DND-41 (cell line): ENCODE measurements at regions not wholly inside any gene's neighbourhood (a gene's known extent, or its start where the extent isn't known, plus 50 kb on each side); places are given as distances from the start of the nearest gene placed in this dataset.
A peak's percentile ranks its signal among the peaks of the same experiment; 100 is the strongest.
"Not testable (repeated sequence)": the region's sequence is repeated elsewhere in the genome, so short reads cannot be mapped to it uniquely, and the experiment has no call there.

Experiments
- ATAC-seq: fragments of 200-7000 bp; cut with Tn5 transposase; 3 replicates; pipeline ENCODE4 v1.9.1; 2021; ENCODE audit warnings: low read depth; ENCODE audit not compliant: insufficient read depth
- DNase-seq: peaks from one replicate; pipeline ENCODE4 v3.0.0-alpha.2; 2020
- H2AFZ ChIP-seq: 2 replicates; pipeline ENCODE4 v1.6.0; 2012; ENCODE audit warnings: low read depth, low read length
- H3K27ac ChIP-seq: 2 replicates; pipeline ENCODE4 v1.5.1; 2012; ENCODE audit warnings: low read length, inconsistent platforms
- H3K27me3 ChIP-seq: fragments of 200-600 bp; sonication (generic); 2 replicates; pipeline ENCODE4 v1.6.0; 2012; ENCODE audit warnings: low read length, mild to moderate bottlenecking, inconsistent platforms; ENCODE audit not compliant: insufficient read depth, poor library complexity
- H3K36me3 ChIP-seq: 2 replicates; pipeline ENCODE4 v1.5.1; 2012; ENCODE audit warnings: low read length, inconsistent platforms; ENCODE audit not compliant: insufficient read depth
- H3K4me1 ChIP-seq: 2 replicates; pipeline ENCODE4 v1.5.1; 2012; ENCODE audit warnings: mild to moderate bottlenecking, low read length; ENCODE audit not compliant: insufficient read depth
- H3K4me2 ChIP-seq: 2 replicates; pipeline ENCODE4 v1.6.0; 2012; ENCODE audit warnings: mild to moderate bottlenecking, moderate library complexity, low read length, inconsistent platforms; ENCODE audit not compliant: insufficient read depth
- H3K4me3 ChIP-seq, 2 experiments: fragments of 200-600 bp in 1 of 2; shearing (Covaris generic) in 1 of 2; 2 replicates each; pipeline ENCODE4 v1.5.1; 2012 to 2016; ENCODE audit warnings: inconsistent platforms in 2 of 2, low read length in 2 of 2, mild to moderate bottlenecking in 2 of 2, low read depth in 1 of 2, moderate library complexity in 1 of 2
- H3K79me2 ChIP-seq: 2 replicates; pipeline ENCODE4 v1.6.0; 2012; ENCODE audit warnings: low read length, inconsistent platforms; ENCODE audit not compliant: insufficient read depth
- H3K9ac ChIP-seq: 2 replicates; pipeline ENCODE4 v1.6.0; 2012; ENCODE audit warnings: low read depth, mild to moderate bottlenecking, inconsistent platforms, low read length, moderate library complexity
- H3K9me3 ChIP-seq: 2 replicates; pipeline ENCODE4 v1.5.1; 2012; ENCODE audit warnings: low read length, moderate library complexity, mild to moderate bottlenecking, inconsistent platforms; ENCODE audit not compliant: insufficient read depth, severe bottlenecking
- H4K20me1 ChIP-seq: 2 replicates; pipeline ENCODE4 v1.6.0; 2012; ENCODE audit warnings: low read length; ENCODE audit not compliant: insufficient read depth
- EZH2 ChIP-seq: IDR thresholded peaks from 3 replicates; pipeline ENCODE4 v1.6.1; 2012; ENCODE audit warnings: borderline replicate concordance, low read depth, mild to moderate bottlenecking, moderate library complexity, low read length, inconsistent platforms; ENCODE audit not compliant: severe bottlenecking
- TF ChIP-seq, protein P1 (sequence below): IDR thresholded peaks from 2 replicates; pipeline ENCODE4 v1.5.1; 2012; ENCODE audit warnings: borderline replicate concordance, low read length, moderate library complexity, mild to moderate bottlenecking; ENCODE audit not compliant: poor library complexity, severe bottlenecking; ENCODE audit errors: extremely low read depth

DNA sequence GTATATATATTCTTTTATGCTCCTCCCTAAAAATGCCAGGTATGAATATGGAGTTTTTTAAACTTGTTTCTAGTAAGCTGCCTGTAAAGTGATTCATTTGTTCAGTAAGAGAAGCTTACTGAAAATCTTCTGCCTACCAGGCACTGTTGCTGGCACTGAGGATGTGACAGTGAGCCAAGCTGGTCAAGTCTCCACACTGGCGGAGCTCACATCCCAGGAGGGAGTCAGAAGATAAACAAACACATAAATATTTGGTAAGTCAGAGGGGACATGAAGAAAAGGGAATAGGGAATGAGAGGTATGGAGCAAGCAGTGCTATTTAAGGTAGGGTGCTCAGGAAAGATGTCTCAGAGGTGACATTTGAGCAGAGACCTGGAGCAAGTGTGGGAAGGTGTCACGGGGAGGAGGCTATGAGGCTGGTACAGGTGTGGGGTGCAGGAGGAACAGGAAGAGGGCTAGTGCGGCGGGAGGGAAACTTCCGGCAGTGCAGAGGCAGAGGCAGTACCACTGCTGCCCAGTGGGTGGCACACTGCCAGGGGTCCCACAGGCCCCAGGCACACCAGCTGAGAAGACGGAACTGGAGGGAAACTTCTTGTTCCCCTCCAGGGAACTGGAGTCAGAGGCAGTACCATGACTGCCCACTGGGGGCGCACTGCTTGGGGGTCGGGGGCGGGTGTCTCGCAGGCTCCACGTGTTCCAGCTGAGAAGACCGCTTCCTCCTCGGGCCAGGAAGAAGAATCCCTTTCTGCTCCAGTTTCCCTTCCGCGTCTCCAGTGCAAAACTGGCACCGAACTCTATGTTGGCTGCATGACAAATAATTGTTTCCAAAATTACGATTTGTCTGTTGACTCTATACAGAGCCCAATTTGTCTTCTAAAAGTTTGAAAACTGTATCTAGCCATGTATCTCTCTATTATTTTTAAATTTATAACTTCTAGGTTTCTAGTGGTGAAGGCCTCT is 161.0 kb downstream of the TEX36 start:
- TF ChIP-seq, protein P1, sequence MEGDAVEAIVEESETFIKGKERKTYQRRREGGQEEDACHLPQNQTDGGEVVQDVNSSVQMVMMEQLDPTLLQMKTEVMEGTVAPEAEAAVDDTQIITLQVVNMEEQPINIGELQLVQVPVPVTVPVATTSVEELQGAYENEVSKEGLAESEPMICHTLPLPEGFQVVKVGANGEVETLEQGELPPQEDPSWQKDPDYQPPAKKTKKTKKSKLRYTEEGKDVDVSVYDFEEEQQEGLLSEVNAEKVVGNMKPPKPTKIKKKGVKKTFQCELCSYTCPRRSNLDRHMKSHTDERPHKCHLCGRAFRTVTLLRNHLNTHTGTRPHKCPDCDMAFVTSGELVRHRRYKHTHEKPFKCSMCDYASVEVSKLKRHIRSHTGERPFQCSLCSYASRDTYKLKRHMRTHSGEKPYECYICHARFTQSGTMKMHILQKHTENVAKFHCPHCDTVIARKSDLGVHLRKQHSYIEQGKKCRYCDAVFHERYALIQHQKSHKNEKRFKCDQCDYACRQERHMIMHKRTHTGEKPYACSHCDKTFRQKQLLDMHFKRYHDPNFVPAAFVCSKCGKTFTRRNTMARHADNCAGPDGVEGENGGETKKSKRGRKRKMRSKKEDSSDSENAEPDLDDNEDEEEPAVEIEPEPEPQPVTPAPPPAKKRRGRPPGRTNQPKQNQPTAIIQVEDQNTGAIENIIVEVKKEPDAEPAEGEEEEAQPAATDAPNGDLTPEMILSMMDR, result peak; percentile 77
- TF ChIP-seq EZH2, result no peak
- no peaks in the 10 kb centered on the region for H3K4me1 ChIP-seq
- ATAC-seq (peak; percentile 75), DNase-seq (peak; percentile 52)
- H3K27ac ChIP-seq, result no peak overlapping the region
- no peak overlapping the region for H2AFZ ChIP-seq
- no peak overlapping the region for H3K4me3 ChIP-seq
- no peak overlapping the region for H3K4me2 ChIP-seq
- H4K20me1 ChIP-seq, result no peaks in the 10 kb centered on the region
- no peaks in the 10 kb centered on the region for H3K36me3 ChIP-seq
- H3K79me2 ChIP-seq, result no peaks in the 10 kb centered on the region
- H3K9me3 ChIP-seq, result no peaks in the 10 kb centered on the region
- H3K9ac ChIP-seq, result no peak overlapping the region
- H3K27me3 ChIP-seq, result no peaks in the 10 kb centered on the region

DNA sequence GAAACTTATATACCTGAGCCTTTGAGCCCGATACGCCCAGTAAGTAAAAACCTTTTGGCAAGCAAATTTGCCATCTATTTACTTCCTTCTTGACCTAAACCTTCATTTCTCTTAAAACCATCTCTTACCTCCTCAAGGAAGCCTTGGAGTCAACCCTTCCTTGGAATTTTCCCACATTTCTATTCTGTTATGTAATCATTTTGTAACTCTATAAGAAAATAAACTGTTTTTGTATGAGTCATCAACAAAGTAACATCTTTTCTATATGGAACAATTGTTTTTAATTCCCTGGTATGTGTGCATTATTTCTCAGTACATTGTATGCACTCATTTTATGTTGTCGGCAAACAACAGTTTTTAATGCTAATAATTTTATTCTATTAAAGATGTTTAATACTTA is 162.0 kb downstream of the TEX36 start:
- TF ChIP-seq, protein P1, result no peak
- no peak for TF ChIP-seq EZH2

DNA sequence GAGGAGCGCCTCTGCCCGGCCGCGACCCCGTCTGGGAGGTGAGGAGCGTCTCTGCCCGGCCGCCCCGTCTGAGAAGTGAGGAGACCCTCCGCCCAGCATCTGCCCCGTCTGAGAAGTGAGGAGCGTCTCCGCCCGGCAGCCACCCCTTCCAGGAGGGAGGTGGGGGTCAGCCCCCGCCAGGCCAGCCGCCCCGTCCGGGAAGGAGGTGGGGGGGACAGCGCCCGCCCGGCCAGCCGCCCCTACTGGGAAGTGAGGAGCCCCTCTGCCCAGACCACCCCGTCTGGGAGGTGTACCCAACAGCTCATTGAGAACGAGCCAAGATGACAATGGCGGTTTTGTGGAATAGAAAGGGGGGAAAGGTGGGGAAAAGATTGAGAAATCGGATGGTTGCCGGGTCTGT is 164.6 kb downstream of the TEX36 start:
- H3K27ac ChIP-seq, result not testable (repeated sequence)

More for the DNA sequence above, 162.0 kb downstream of the TEX36 start:
- no peak overlapping the region for H3K4me2 ChIP-seq
- no peaks in the 10 kb centered on the region for H3K36me3 ChIP-seq
- no peaks in the 10 kb centered on the region for H3K27me3 ChIP-seq
- no peaks in the 10 kb centered on the region for H3K79me2 ChIP-seq
- H4K20me1 ChIP-seq, result no peaks in the 10 kb centered on the region
- no peaks in the 10 kb centered on the region for H3K4me1 ChIP-seq
- ATAC-seq (no peak), DNase-seq (no peak)
- H3K9ac ChIP-seq, result no peak overlapping the region
- no peak overlapping the region for H2AFZ ChIP-seq
- no peaks in the 10 kb centered on the region for H3K9me3 ChIP-seq
- no peak overlapping the region for H3K4me3 ChIP-seq
- H3K27ac ChIP-seq, result no peak overlapping the region

DNA sequence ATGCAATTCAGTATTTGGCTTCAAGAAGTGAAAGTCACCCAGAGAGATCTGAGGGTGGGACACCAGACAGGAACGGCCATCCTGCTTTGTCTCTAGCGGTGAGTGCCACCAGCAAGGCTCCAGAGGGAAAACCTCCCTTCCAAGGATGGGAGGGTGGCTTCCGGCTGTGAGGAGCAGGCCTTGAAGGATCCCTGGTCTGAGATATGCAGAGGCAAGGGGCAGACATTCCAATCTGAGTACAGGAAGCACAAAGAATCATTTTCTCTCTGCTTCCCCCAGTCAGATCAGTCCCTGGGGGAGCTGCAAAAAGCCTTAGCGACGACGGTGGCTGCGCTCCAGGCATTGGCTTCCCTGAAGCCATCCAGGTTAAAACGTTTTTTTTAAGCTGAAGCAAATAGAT is 167.4 kb downstream of the TEX36 start:
- Histone ChIP-seq H3K27ac (no peak overlapping the region), H3K9me3 (no peaks in the 10 kb centered on the region), H3K27me3 (peaks cover 10% of the 10 kb centered on the region), H3K9ac (no peak overlapping the region), H3K79me2 (no peaks in the 10 kb centered on the region), H2AFZ (no peak overlapping the region), H3K4me2 (no peak overlapping the region), H3K36me3 (no peaks in the 10 kb centered on the region), H4K20me1 (no peaks in the 10 kb centered on the region), H3K4me1 (no peaks in the 10 kb centered on the region), H3K4me3 (no peak overlapping the region)
- TF ChIP-seq, protein P1, result no peak
- no peak for TF ChIP-seq EZH2
- no peak for DNase-seq
- ATAC-seq, result no peak

More for the DNA sequence above, 164.6 kb downstream of the TEX36 start:
- not testable (repeated sequence) for H3K36me3 ChIP-seq, H3K4me2 ChIP-seq, ATAC-seq, H3K9ac ChIP-seq, H2AFZ ChIP-seq, H4K20me1 ChIP-seq, H3K27me3 ChIP-seq, H3K9me3 ChIP-seq, H3K4me1 ChIP-seq, H3K79me2 ChIP-seq, DNase-seq, H3K4me3 ChIP-seq
